DOHH2 (cell line): ENCODE measurements at regions not wholly inside any gene's neighbourhood (a gene's known extent, or its start where the extent isn't known, plus 50 kb on each side); places are given as distances from the start of the nearest gene placed in this dataset.

Source experiments
- H3F3A ChIP-seq: fragments of 200-600 bp; sonication (generic), shearing (Covaris generic); 2 replicates; pipeline ENCODE4 v1.6.0; 2016; ENCODE audit warnings: antibody characterized with exemption, mild to moderate bottlenecking; ENCODE audit not compliant: control insufficient read depth, insufficient read depth
- H3K27ac ChIP-seq: fragments of 200-600 bp; sonication (generic); 2 replicates; pipeline ENCODE4 v1.5.1; 2014; ENCODE audit warnings: low read depth, mild to moderate bottlenecking, low read length, moderate library complexity
- H3K27me3 ChIP-seq: fragments of 200-600 bp; sonication (generic); 2 replicates; pipeline ENCODE4 v1.6.1; 2014; ENCODE audit warnings: mild to moderate bottlenecking, low read length, mixed read lengths; ENCODE audit not compliant: control insufficient read depth
- H3K36me3 ChIP-seq: fragments of 200-600 bp; sonication (generic); 2 replicates; pipeline ENCODE4 v1.6.1; 2014; ENCODE audit warnings: mild to moderate bottlenecking, low read length, moderate library complexity, mixed read lengths; ENCODE audit not compliant: control insufficient read depth
- H3K4me1 ChIP-seq: fragments of 200-600 bp; sonication (generic); 2 replicates; pipeline ENCODE4 v1.6.1; 2014; ENCODE audit warnings: mild to moderate bottlenecking, low read length, mixed read lengths; ENCODE audit not compliant: control insufficient read depth
- H3K4me2 ChIP-seq: fragments of 200-600 bp; sonication (generic); 2 replicates; pipeline ENCODE4 v1.6.0; 2014; ENCODE audit warnings: mild to moderate bottlenecking, low read length, moderate library complexity
- H3K4me3 ChIP-seq: fragments of 200-600 bp; sonication (generic); 2 replicates; pipeline ENCODE4 v1.5.1; 2014; ENCODE audit warnings: mild to moderate bottlenecking, low read length, mixed read lengths
- H3K79me2 ChIP-seq: fragments of 200-600 bp; sonication (generic); 2 replicates; pipeline ENCODE4 v1.6.1; 2014; ENCODE audit warnings: mild to moderate bottlenecking, low read length, mixed read lengths; ENCODE audit not compliant: control insufficient read depth
- H3K9me2 ChIP-seq: fragments of 200-600 bp; sonication (generic); replicated peaks from 2 replicates; pipeline ENCODE4 v1.6.1; 2014; ENCODE audit warnings: mild to moderate bottlenecking, low read length, mixed read lengths; ENCODE audit not compliant: control insufficient read depth
- H3K9me3 ChIP-seq: fragments of 200-600 bp; sonication (generic); 2 replicates; pipeline ENCODE4 v1.6.1; 2014; ENCODE audit warnings: antibody characterized with exemption, low read length, mixed read lengths; ENCODE audit not compliant: control insufficient read depth, insufficient read depth
- H4K20me1 ChIP-seq: fragments of 200-600 bp; sonication (generic); 2 replicates; pipeline ENCODE4 v1.6.0; 2014; ENCODE audit warnings: low read depth, mild to moderate bottlenecking, antibody characterized with exemption, low read length, moderate library complexity; ENCODE audit not compliant: control insufficient read depth, insufficient read depth
- CTCF ChIP-seq: fragments of 200-600 bp; sonication (generic); IDR thresholded peaks from one replicate; pipeline ENCODE4 v1.5.1; 2014; ENCODE audit warnings: antibody characterized with exemption, mild to moderate bottlenecking, low read depth, low read length; ENCODE audit not compliant: poor library complexity, severe bottlenecking
- EZH2phosphoT487 ChIP-seq: fragments of 200-600 bp; sonication (generic); IDR thresholded peaks from 2 replicates; pipeline ENCODE4 v1.6.1; 2017; ENCODE audit warnings: borderline replicate concordance, mild to moderate bottlenecking, antibody characterized with exemption, low read length, moderate library complexity, mixed read lengths

- Histone ChIP-seq H3K27me3 (no peaks in the 10 kb centered on the region), H3F3A (no peaks in the 10 kb centered on the region), H3K4me3 (no peak overlapping the region), H3K9me2 (no peaks in the 10 kb centered on the region), H3K4me2 (no peak overlapping the region), H3K27ac (no peak overlapping the region), H4K20me1 (no peaks in the 10 kb centered on the region), H3K79me2 (no peaks in the 10 kb centered on the region), H3K36me3 (no peaks in the 10 kb centered on the region), H3K9me3 (peaks cover 39% of the 10 kb centered on the region), H3K4me1 (no peaks in the 10 kb centered on the region)
- no peak for TF ChIP-seq EZH2phosphoT487
These were observed 78.0 kb upstream of the ZNF479 start for GRCh38 chr7:57210212-57210611.

GRCh38 chr7:57210871-57211270, 78.6 kb upstream of the ZNF479 start:
- peaks cover 35% of the 10 kb centered on the region for H3K9me3 ChIP-seq
- H3K9me2 ChIP-seq, result no peaks in the 10 kb centered on the region
- no peak overlapping the region for H3K4me3 ChIP-seq
- H3K4me1 ChIP-seq, result no peaks in the 10 kb centered on the region
- H4K20me1 ChIP-seq, result no peaks in the 10 kb centered on the region
- no peaks in the 10 kb centered on the region for H3K79me2 ChIP-seq
- no peaks in the 10 kb centered on the region for H3K36me3 ChIP-seq
- H3F3A ChIP-seq, result no peaks in the 10 kb centered on the region
- TF ChIP-seq EZH2phosphoT487 (no peak), CTCF (no peak)
- H3K27ac ChIP-seq, result no peak overlapping the region
- H3K27me3 ChIP-seq, result no peaks in the 10 kb centered on the region
- H3K4me2 ChIP-seq, result no peak overlapping the region

GRCh38 chr7:57211428-57212100, 79.3 kb upstream of the ZNF479 start:
- no peaks in the 10 kb centered on the region for H3K36me3 ChIP-seq
- H3K9me3 ChIP-seq, result peaks cover 30% of the 10 kb centered on the region
- no peak overlapping the region for H3K27ac ChIP-seq

More at GRCh38 chr7:57211428-57212100, 79.3 kb upstream of the ZNF479 start:
- Histone ChIP-seq H3K4me2 (no peak overlapping the region), H3K9me2 (no peaks in the 10 kb centered on the region), H3K4me1 (no peaks in the 10 kb centered on the region), H3K27me3 (no peaks in the 10 kb centered on the region), H3K4me3 (no peak overlapping the region), H3K79me2 (no peaks in the 10 kb centered on the region), H4K20me1 (no peaks in the 10 kb centered on the region), H3F3A (no peaks in the 10 kb centered on the region)
- TF ChIP-seq CTCF, result no peak
- no peak for TF ChIP-seq EZH2phosphoT487
